HG03025 (cell line): ENCODE measurements at regions not wholly inside any gene's neighbourhood (a gene's known extent, or its start where the extent isn't known, plus 50 kb on each side); places are given as distances from the start of the nearest gene placed in this dataset.

Experiments
- ATAC-seq: cut with Tn5 transposase; IDR thresholded peaks from one replicate; pipeline ENCODE4 v1.9.1; 2021; ENCODE audit warnings: mild to moderate bottlenecking, moderate library complexity; ENCODE audit not compliant: unreplicated experiment, low FRiP score

- ATAC-seq = no peak
These were observed 336.3 kb downstream of the IRX1 start for GRCh38 chr5:3931976-3932375.

- ATAC-seq = no peak
These were observed 337.9 kb downstream of the IRX1 start for GRCh38 chr5:3933536-3933935.

GRCh38 chr5:3933966-3934365 lies 338.3 kb downstream of the IRX1 start:
- ATAC-seq = no peak

GRCh38 chr5:3943859-3944258 lies 348.2 kb downstream of the IRX1 start:
- ATAC-seq = no peak

- ATAC-seq = no peak
These were observed 349.3 kb downstream of the IRX1 start for GRCh38 chr5:3944930-3945329.

- ATAC-seq = no peak
These were observed 353.2 kb downstream of the IRX1 start for GRCh38 chr5:3948838-3949237.

- no peak for ATAC-seq
These were observed 358.6 kb downstream of the IRX1 start for GRCh38 chr5:3954199-3954598.

GRCh38 chr5:3954633-3955032 lies 359.0 kb downstream of the IRX1 start:
- ATAC-seq = no peak

- no peak for ATAC-seq
These were observed 362.0 kb downstream of the IRX1 start for GRCh38 chr5:3957658-3958057.

GRCh38 chr5:3958389-3958788 lies 362.8 kb downstream of the IRX1 start:
- ATAC-seq = no peak

- ATAC-seq = no peak
These were observed 366.5 kb downstream of the IRX1 start for GRCh38 chr5:3962113-3962512.

- no peak for ATAC-seq
These were observed 368.0 kb downstream of the IRX1 start for GRCh38 chr5:3963652-3964051.

GRCh38 chr5:3980156-3980555 lies 384.5 kb downstream of the IRX1 start:
- no peak for ATAC-seq

GRCh38 chr5:3987867-3988266 lies 392.2 kb downstream of the IRX1 start:
- no peak for ATAC-seq

GRCh38 chr5:3993856-3994473 lies 398.3 kb downstream of the IRX1 start:
- ATAC-seq = no peak

GRCh38 chr5:3994628-3995027 lies 399.0 kb downstream of the IRX1 start:
- no peak for ATAC-seq

- ATAC-seq = no peak
These were observed 400.5 kb downstream of the IRX1 start for GRCh38 chr5:3995954-3996619.

GRCh38 chr5:3996707-3997336 lies 401.2 kb downstream of the IRX1 start:
- no peak for ATAC-seq

GRCh38 chr5:3997670-3998069 lies 402.0 kb downstream of the IRX1 start:
- ATAC-seq = no peak

- ATAC-seq = no peak
These were observed 404.3 kb downstream of the IRX1 start for GRCh38 chr5:3999929-4000328.

- no peak for ATAC-seq
These were observed 405.4 kb downstream of the IRX1 start for GRCh38 chr5:4001004-4001403.
